AG09309 (cell line): ENCODE measurements at regions not wholly inside any gene's neighbourhood (a gene's known extent, or its start where the extent isn't known, plus 50 kb on each side); places are given as distances from the start of the nearest gene placed in this dataset.

Experiments used
- DNase-seq: peaks from one replicate; pipeline ENCODE4 v3.0.0-alpha.2; 2010; ENCODE audit warnings: low read depth
- H3K4me3 ChIP-seq: 2 replicates; pipeline ENCODE4 v1.5.1; 2011; ENCODE audit warnings: mild to moderate bottlenecking, low read depth, low read length, moderate library complexity; ENCODE audit not compliant: control insufficient read depth
- CTCF ChIP-seq: IDR thresholded peaks from 2 replicates; pipeline ENCODE4 v1.5.1; 2011; ENCODE audit warnings: mild to moderate bottlenecking, low read depth, low read length, inconsistent platforms; ENCODE audit not compliant: insufficient read depth, control insufficient read depth; ENCODE audit errors: missing control alignments

GRCh38 chr6:11323666-11324452 lies 91.4 kb upstream of the NEDD9 start:
- no peak for TF ChIP-seq CTCF
- H3K4me3 ChIP-seq = no peak overlapping the region
- DNase-seq = no peak

GRCh38 chr6:11322252-11322885 lies 89.9 kb upstream of the NEDD9 start:
- DNase-seq = no peak
- TF ChIP-seq CTCF = no peak

DNA sequence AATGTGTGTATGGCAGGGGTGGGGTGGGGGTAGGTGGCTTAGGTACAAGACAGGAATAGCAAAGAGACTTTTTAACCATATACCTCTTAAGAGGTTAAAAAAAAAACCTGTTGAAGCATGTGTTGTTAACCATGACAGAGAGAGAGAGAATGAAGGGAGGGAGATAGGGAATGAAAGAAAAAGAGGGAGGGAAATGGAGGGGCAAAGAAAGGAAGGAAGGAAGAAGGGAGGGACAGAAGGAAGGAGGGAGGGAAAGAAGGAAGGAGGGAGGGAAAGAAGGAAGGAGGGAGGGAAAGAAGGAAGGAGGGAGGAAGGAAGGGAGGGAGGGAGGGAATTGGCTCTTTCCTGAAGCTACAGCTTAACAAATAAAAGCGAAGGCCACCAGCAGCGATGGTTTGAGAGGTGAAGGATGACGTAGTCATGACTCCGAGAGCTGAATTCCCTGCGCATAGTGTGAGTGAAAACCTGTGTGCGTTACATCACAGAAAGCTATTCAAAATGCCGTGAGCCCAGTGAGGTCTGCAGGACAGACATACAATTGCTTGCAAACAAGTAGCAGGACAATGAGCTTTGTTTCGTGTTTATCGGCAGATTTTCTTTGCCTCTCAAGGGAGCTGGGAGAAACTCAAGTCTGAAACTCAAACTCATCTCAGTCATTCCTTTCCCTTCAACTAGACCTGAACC lies 88.6 kb upstream of the NEDD9 start:
- TF ChIP-seq CTCF = no peak
- no peak for DNase-seq
- H3K4me3 ChIP-seq = no peak overlapping the region

More at GRCh38 chr6:11322252-11322885, 89.9 kb upstream of the NEDD9 start:
- no peak overlapping the region for H3K4me3 ChIP-seq

GRCh38 chr6:11318835-11319813 lies 86.7 kb upstream of the NEDD9 start:
- DNase-seq = no peak
- TF ChIP-seq CTCF = no peak
- no peak overlapping the region for H3K4me3 ChIP-seq

GRCh38 chr6:11317885-11318771 lies 85.7 kb upstream of the NEDD9 start:
- TF ChIP-seq CTCF = no peak
- peak; percentile 89 for DNase-seq

More at GRCh38 chr6:11317885-11318771, 85.7 kb upstream of the NEDD9 start:
- H3K4me3 ChIP-seq = no peak overlapping the region
